ENCODE measurements at regions not wholly inside any gene's neighbourhood (a gene's known extent, or its start where the extent isn't known, plus 50 kb on each side); places are given as distances from the start of the nearest gene placed in this dataset.

DNA sequence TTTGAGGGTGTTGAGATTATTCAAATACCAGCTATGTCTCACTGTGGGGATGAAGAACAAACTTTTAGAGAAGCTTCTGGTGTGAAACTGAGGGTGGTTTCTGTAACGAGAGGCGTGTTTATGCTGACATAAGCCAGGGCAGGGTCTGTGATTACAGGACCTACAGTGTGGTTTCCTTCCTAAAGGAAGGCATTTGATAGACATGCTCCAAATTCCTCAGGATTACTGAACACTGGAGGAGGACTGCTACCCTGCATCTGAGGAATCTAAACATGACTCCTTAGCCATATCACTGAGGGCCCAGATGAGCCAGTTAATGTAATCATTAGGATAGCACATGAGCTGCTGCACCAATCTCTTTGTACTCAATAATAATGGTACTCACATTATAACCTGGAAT, 328.4 kb upstream of the UMPS start:
- Histone ChIP-seq H3K27ac (ENCODE audit: insufficient read depth, low read depth, low read length, poor library complexity, severe bottlenecking) (no peak overlapping the region), H3K36me3 (ENCODE audit: control insufficient read depth, insufficient read depth, low read length) (no peaks in the 10 kb centered on the region), H3K4me1 (ENCODE audit: control insufficient read depth, insufficient read depth, low read length) (peaks cover 11% of the 10 kb centered on the region), H3K9me3 (ENCODE audit: control insufficient read depth, low read length) (no peaks in the 10 kb centered on the region), H3K4me3 (ENCODE audit: insufficient read depth, low read depth, low read length) (no peak overlapping the region), H3K27me3 (ENCODE audit: control insufficient read depth, insufficient read depth, low read length, poor library complexity, severe bottlenecking) (no peaks in the 10 kb centered on the region)
- 92 to 95% methylated on average over 2 of the region's 2 CpGs for WGBS, 2 experiments

DNA sequence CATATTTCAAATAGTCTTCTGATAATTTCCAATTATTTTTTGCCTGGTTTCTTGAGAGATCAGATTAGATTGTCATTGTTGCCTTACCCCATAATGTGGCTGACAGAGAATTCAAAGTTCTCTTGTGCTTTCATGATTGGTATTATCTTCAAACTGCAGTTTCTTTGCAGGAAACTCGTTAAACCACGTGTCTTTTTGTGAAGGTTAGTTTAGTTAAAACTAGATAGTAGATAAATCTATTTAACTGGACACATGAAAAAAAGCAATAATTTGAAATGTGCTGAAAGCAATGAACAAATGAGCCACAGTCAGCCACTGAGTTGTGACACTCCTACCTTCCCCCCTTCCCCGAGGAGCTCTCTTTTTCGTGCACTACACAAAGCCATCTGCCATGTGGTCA, 327.5 kb upstream of the UMPS start:
- WGBS, 2 experiments, result 93 to 95% methylated on average over 3 to 4 of the region's 4 CpGs
- Histone ChIP-seq H3K4me1 (ENCODE audit: control insufficient read depth, insufficient read depth, low read length) (peaks cover 11% of the 10 kb centered on the region), H3K27ac (ENCODE audit: insufficient read depth, low read depth, low read length, poor library complexity, severe bottlenecking) (no peak overlapping the region)

DNA sequence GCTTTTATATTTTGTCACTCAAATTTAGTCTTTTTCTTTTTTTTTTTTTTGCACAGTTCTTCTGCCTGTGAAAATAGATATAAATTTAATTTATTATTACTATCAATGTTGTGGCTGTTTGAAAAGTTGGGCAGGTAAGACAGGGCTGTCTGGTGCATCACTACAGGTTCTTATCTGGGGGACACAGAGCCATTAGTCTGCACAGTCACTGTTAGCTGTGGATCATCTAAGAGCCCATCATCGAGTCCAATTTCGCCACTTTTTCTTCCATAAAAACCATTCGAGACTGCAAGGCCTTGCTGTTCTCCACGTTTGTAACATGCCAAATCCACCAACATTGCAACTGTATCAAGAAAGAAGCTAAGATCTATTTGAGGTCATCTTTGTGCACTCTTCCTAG, 325.6 kb upstream of the UMPS start:
- no peaks in the 10 kb centered on the region for H3K36me3 ChIP-seq (ENCODE audit: control insufficient read depth, insufficient read depth, low read length)
- no peak overlapping the region for H3K4me3 ChIP-seq (ENCODE audit: insufficient read depth, low read depth, low read length)
- no peak overlapping the region for H3K27ac ChIP-seq (ENCODE audit: insufficient read depth, low read depth, low read length, poor library complexity, severe bottlenecking)
- 93 to 95% methylated on average over 4 of the region's 4 CpGs for WGBS, 2 experiments
- H3K27me3 ChIP-seq (ENCODE audit: control insufficient read depth, insufficient read depth, low read length, poor library complexity, severe bottlenecking), result no peaks in the 10 kb centered on the region
- H3K4me1 ChIP-seq (ENCODE audit: control insufficient read depth, insufficient read depth, low read length), result peaks cover 11% of the 10 kb centered on the region
- H3K9me3 ChIP-seq (ENCODE audit: control insufficient read depth, low read length), result no peaks in the 10 kb centered on the region

More for the DNA sequence above, 327.5 kb upstream of the UMPS start:
- no peaks in the 10 kb centered on the region for H3K27me3 ChIP-seq (ENCODE audit: control insufficient read depth, insufficient read depth, low read length, poor library complexity, severe bottlenecking)
- no peaks in the 10 kb centered on the region for H3K36me3 ChIP-seq (ENCODE audit: control insufficient read depth, insufficient read depth, low read length)
- H3K4me3 ChIP-seq (ENCODE audit: insufficient read depth, low read depth, low read length), result no peak overlapping the region
- no peaks in the 10 kb centered on the region for H3K9me3 ChIP-seq (ENCODE audit: control insufficient read depth, low read length)

DNA sequence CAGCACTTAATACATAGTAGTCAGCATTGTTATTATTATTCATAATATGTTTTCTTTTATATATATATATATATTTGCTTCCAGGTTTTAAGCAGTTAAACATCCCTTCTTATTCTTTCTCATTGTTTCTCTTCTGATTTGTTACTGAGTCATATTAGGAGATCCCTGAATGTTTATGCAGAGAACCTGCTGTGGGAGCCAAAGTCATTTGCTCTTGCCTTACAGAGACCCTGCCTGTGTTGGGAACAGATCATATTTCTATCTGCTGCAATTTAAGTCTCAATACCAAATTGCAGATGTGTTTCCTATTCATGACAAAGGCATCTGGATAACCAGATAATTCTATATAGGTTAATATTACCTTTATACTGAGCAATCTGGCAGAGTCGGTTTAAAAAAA, 323.0 kb upstream of the UMPS start:
- 97 to 100% methylated on average over 1 of the region's 1 CpG for WGBS, 2 experiments
- Histone ChIP-seq H3K27me3 (ENCODE audit: control insufficient read depth, insufficient read depth, low read length, poor library complexity, severe bottlenecking) (no peaks in the 10 kb centered on the region), H3K36me3 (ENCODE audit: control insufficient read depth, insufficient read depth, low read length) (no peaks in the 10 kb centered on the region), H3K27ac (ENCODE audit: insufficient read depth, low read depth, low read length, poor library complexity, severe bottlenecking) (no peak overlapping the region), H3K9me3 (ENCODE audit: control insufficient read depth, low read length) (no peaks in the 10 kb centered on the region), H3K4me3 (ENCODE audit: insufficient read depth, low read depth, low read length) (no peak overlapping the region), H3K4me1 (ENCODE audit: control insufficient read depth, insufficient read depth, low read length) (peaks cover 6% of the 10 kb centered on the region)

DNA sequence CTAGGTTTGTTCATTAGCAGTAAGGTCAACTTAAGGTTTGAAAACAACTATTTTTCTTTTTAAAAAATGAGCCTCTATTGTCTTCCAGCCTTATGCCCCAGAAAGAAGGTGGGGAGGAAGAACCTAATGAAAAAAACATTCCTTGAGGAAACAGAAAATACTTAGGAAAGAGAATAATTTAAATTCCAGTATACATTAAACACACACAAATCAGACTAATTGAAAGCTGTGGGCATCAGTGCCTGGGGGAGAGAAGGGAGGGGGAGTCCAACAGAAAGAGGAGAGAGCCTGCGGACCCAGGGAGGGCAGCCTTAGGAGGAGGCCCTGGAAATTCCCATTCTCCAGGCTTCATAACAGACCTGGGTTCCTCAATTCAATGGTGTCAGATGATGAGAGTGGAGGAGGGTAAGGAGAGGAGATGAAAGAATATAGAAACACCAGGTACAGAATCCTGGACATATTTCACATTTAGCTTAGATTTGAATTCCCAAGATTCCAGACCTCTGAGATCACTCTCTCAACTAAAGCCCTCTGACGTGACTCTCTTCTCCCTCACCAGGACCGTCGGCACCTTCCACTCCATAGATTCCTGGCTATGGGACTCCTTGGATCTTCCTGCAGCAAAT, 320.5 kb upstream of the UMPS start:
- Histone ChIP-seq H3K4me1 (ENCODE audit: control insufficient read depth, insufficient read depth, low read length) (no peaks in the 10 kb centered on the region), H3K27me3 (ENCODE audit: control insufficient read depth, insufficient read depth, low read length, poor library complexity, severe bottlenecking) (no peaks in the 10 kb centered on the region), H3K4me3 (ENCODE audit: insufficient read depth, low read depth, low read length) (no peak overlapping the region), H3K27ac (ENCODE audit: insufficient read depth, low read depth, low read length, poor library complexity, severe bottlenecking) (peak overlapping the region; percentile 55), H3K9me3 (ENCODE audit: control insufficient read depth, low read length) (no peaks in the 10 kb centered on the region), H3K36me3 (ENCODE audit: control insufficient read depth, insufficient read depth, low read length) (no peaks in the 10 kb centered on the region)
- 75 to 82% methylated on average over 4 of the region's 4 CpGs for WGBS, 2 experiments

DNA sequence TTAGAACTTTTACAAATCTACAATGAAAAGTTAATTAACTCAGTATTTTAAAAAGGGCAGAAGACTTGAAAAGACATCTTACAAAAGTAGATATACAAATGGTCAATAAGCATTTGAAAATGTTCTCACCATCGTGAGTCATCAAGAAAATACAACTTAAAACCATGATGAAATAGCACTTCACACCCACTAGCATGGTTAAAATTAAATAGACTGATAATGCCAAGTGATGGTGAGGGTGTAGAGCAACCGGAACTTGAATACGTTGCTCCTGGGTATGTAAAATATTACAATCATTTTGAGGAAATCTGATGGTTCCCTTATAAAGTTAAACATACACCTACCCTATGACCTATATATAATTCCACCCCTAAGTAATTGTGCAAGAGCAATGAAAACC, 319.8 kb upstream of the UMPS start:
- no peaks in the 10 kb centered on the region for H3K4me1 ChIP-seq (ENCODE audit: control insufficient read depth, insufficient read depth, low read length)
- no peak overlapping the region for H3K4me3 ChIP-seq (ENCODE audit: insufficient read depth, low read depth, low read length)
- no peak overlapping the region for H3K27ac ChIP-seq (ENCODE audit: insufficient read depth, low read depth, low read length, poor library complexity, severe bottlenecking)
- H3K9me3 ChIP-seq (ENCODE audit: control insufficient read depth, low read length), result no peaks in the 10 kb centered on the region
- no peaks in the 10 kb centered on the region for H3K36me3 ChIP-seq (ENCODE audit: control insufficient read depth, insufficient read depth, low read length)
- 100% methylated on average over 2 of the region's 3 CpGs; no CpG with 5 or more reads in 1 of the 2 experiments for WGBS, 2 experiments
- H3K27me3 ChIP-seq (ENCODE audit: control insufficient read depth, insufficient read depth, low read length, poor library complexity, severe bottlenecking), result no peaks in the 10 kb centered on the region

DNA sequence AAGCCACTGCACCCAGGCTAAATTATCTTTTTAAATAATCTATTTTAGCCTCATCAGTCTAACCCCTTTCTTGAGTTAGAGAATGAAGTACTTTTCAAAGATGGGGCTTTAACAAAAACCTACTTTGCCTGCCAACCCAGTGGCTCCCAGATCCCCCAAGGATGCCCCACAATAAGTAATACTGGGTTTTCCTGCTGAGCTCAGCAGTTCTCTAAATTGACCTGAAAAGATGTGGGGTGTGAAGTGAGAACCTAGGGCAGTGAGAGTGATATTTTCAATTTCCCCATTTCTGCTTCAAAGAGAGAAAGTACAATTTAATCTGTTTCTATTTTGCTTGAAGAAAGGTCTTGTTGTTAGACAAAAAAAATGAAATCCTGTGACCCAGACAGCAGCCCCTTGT, 318.5 kb upstream of the UMPS start:
- Histone ChIP-seq H3K4me3 (ENCODE audit: insufficient read depth, low read depth, low read length) (no peak overlapping the region), H3K27me3 (ENCODE audit: control insufficient read depth, insufficient read depth, low read length, poor library complexity, severe bottlenecking) (no peaks in the 10 kb centered on the region), H3K4me1 (ENCODE audit: control insufficient read depth, insufficient read depth, low read length) (no peaks in the 10 kb centered on the region), H3K27ac (ENCODE audit: insufficient read depth, low read depth, low read length, poor library complexity, severe bottlenecking) (no peak overlapping the region), H3K9me3 (ENCODE audit: control insufficient read depth, low read length) (no peaks in the 10 kb centered on the region), H3K36me3 (ENCODE audit: control insufficient read depth, insufficient read depth, low read length) (no peaks in the 10 kb centered on the region)

DNA sequence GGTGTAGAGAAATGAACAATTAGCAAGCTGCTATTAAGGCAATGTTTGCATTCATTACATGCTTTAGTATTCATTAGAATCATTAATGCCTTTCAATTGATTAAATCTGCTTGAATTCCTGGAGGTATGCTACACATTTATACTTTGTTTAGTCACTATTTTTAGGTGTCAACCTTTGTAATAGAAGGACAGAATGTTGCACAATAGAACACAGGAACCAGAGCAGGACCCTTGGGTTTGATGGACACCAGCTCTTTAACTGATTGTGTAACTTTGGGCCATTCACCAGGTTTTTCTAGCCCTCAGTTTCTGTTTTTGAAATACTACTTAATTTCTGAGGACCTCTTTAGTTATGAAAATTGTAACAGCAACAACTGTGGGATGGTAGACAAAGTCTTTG, 317.6 kb upstream of the UMPS start:
- Histone ChIP-seq H3K36me3 (ENCODE audit: control insufficient read depth, insufficient read depth, low read length) (no peaks in the 10 kb centered on the region), H3K4me1 (ENCODE audit: control insufficient read depth, insufficient read depth, low read length) (no peaks in the 10 kb centered on the region), H3K9me3 (ENCODE audit: control insufficient read depth, low read length) (no peaks in the 10 kb centered on the region), H3K27ac (ENCODE audit: insufficient read depth, low read depth, low read length, poor library complexity, severe bottlenecking) (no peak overlapping the region), H3K4me3 (ENCODE audit: insufficient read depth, low read depth, low read length) (no peak overlapping the region), H3K27me3 (ENCODE audit: control insufficient read depth, insufficient read depth, low read length, poor library complexity, severe bottlenecking) (no peaks in the 10 kb centered on the region)

DNA sequence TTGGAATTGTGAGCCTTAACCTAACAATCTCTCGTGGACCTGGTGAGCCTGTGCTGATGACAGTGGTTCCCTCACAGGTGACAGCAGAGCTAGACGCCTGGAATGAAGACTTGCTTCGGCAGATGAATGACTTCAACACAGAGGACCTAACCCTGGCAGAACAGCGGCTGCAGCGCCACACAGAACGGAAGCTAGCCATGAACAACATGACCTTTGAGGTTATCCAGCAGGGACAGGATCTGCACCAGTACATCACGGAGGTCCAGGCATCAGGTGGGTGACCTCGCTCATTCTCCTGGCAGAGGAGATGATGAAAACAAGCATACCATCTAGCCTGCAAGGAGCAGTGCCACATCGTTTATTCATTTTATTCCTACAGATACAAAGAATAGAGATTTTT, 316.9 kb upstream of the UMPS start:
- Histone ChIP-seq H3K9me3 (ENCODE audit: control insufficient read depth, low read length) (no peaks in the 10 kb centered on the region), H3K4me1 (ENCODE audit: control insufficient read depth, insufficient read depth, low read length) (no peaks in the 10 kb centered on the region), H3K4me3 (ENCODE audit: insufficient read depth, low read depth, low read length) (no peak overlapping the region), H3K27me3 (ENCODE audit: control insufficient read depth, insufficient read depth, low read length, poor library complexity, severe bottlenecking) (no peaks in the 10 kb centered on the region), H3K36me3 (ENCODE audit: control insufficient read depth, insufficient read depth, low read length) (no peaks in the 10 kb centered on the region), H3K27ac (ENCODE audit: insufficient read depth, low read depth, low read length, poor library complexity, severe bottlenecking) (no peak overlapping the region)
- 91 to 94% methylated on average over 9 of the region's 9 CpGs for WGBS, 2 experiments

DNA sequence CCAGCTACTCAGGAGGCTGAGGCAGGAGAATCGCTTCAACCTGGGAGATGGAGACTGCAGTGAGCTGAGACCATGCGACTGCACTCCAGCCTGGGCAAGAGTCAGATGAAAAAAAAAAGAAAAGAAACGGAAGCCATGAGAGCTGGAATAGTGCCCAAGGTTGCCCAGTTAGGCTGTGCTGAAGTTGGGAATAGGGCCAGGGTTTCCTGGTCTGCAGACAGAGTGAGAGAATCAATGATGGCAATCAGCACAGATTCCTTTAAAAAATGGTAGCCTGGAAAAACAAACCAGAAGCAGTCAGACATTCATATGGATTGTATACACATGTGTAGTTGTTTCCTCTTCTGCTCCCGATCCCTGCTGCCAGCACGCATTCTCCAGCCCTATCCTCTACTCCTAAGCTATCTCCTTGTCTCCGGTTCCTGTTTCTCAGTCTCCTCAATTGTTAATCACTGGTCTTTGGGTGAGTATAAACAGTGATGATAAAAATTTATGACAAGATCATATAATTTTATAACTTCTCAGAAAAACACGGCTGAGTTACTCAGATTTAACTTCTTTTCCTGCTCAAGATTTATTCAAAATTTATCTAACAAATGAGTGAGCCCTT, 316.2 kb upstream of the UMPS start:
- H3K9me3 ChIP-seq (ENCODE audit: control insufficient read depth, low read length), result no peaks in the 10 kb centered on the region
- no peaks in the 10 kb centered on the region for H3K27me3 ChIP-seq (ENCODE audit: control insufficient read depth, insufficient read depth, low read length, poor library complexity, severe bottlenecking)
- H3K4me1 ChIP-seq (ENCODE audit: control insufficient read depth, insufficient read depth, low read length), result no peaks in the 10 kb centered on the region
- H3K27ac ChIP-seq (ENCODE audit: insufficient read depth, low read depth, low read length, poor library complexity, severe bottlenecking), result no peak overlapping the region
- WGBS, 2 experiments, result 88 to 96% methylated on average over 6 to 7 of the region's 7 CpGs
- no peak overlapping the region for H3K4me3 ChIP-seq (ENCODE audit: insufficient read depth, low read depth, low read length)
- H3K36me3 ChIP-seq (ENCODE audit: control insufficient read depth, insufficient read depth, low read length), result no peaks in the 10 kb centered on the region
